B cell (primary cell): ENCODE measurements at regions not wholly inside any gene's neighbourhood (a gene's known extent, or its start where the extent isn't known, plus 50 kb on each side); places are given as distances from the start of the nearest gene placed in this dataset.
"Not testable (repeated sequence)": the region's sequence is repeated elsewhere in the genome, so short reads cannot be mapped to it uniquely, and the experiment has no call there.

Experiments
- ATAC-seq: fragments of 200-7000 bp; cut with Tn5 transposase; one replicate; pipeline ENCODE4 v1.10.0; 2021; ENCODE audit warnings: low read depth, mild to moderate bottlenecking, moderate number of reproducible peaks, moderate library complexity
- CTCF ChIA-PET: fragments of 350-600 bp; sonication (Branson Sonifier 250); formaldehyde crosslinking; loops from one replicate; lab custom pipeline; 2021; ENCODE audit warnings: antibody characterized with exemption, inconsistent platforms; lab: Charles Lee
- POLR2A ChIA-PET: fragments of 350-600 bp; sonication (Branson Sonifier 250); formaldehyde crosslinking; loops from one replicate; lab custom pipeline; 2021; ENCODE audit warnings: antibody characterized with exemption; lab: Charles Lee
- DNase-seq: peaks from one replicate; pipeline ENCODE4 v3.0.0; 2013
- H2AFZ ChIP-seq: 2 replicates; pipeline ENCODE4 v1.6.1; 2012; ENCODE audit warnings: mild to moderate bottlenecking, low read depth, low read length; ENCODE audit not compliant: insufficient read depth, poor library complexity, severe bottlenecking
- H3K27ac ChIP-seq, 2 donors: 1 replicate in 1 of 2; 2 replicates in 1 of 2; pipeline ENCODE4 v1.5.1; 2012 to 2013; ENCODE audit warnings: low read length in 2 of 2, mild to moderate bottlenecking in 2 of 2, moderate library complexity in 1 of 2
- H3K27me3 ChIP-seq, 4 experiments: fragments of 200-600 bp in 1 of 4; sonication (generic) in 1 of 4; replicated peaks in 1 of 4; 1 replicate in 2 of 4; 2 replicates in 2 of 4; pipeline versions ENCODE4 v1.6.1 to v1.7.0; 2013 to 2016; ENCODE audit warnings: low read length in 3 of 4, mild to moderate bottlenecking in 2 of 4, mixed read lengths in 1 of 4, moderate library complexity in 1 of 4; ENCODE audit not compliant: insufficient read depth in 4 of 4, control insufficient read depth in 3 of 4; ENCODE audit errors: control extremely low read depth in 1 of 4
- H3K36me3 ChIP-seq, 2 experiments: replicated peaks in 1 of 2; 1 replicate in 1 of 2; 2 replicates in 1 of 2; pipeline versions ENCODE4 v1.6.1 to v1.7.1; 2013; ENCODE audit warnings: low read length in 1 of 2; ENCODE audit not compliant: insufficient read depth in 2 of 2, control insufficient read depth in 1 of 2; ENCODE audit errors: control extremely low read depth in 1 of 2, extremely low read depth in 1 of 2
- H3K4me1 ChIP-seq, 2 donors: fragments of 200-600 bp in 1 of 2; sonication (generic) in 1 of 2; 1 replicate in 1 of 2; 2 replicates in 1 of 2; pipeline versions ENCODE4 v1.5.1 to v1.6.1; 2013 to 2017; ENCODE audit warnings: low read length in 2 of 2; ENCODE audit not compliant: control insufficient read depth in 2 of 2, insufficient read depth in 2 of 2
- H3K4me2 ChIP-seq: replicated peaks from 2 replicates; pipeline ENCODE3; 2012; ENCODE audit warnings: mild to moderate bottlenecking, low read depth, low read length; ENCODE audit not compliant: poor library complexity, severe bottlenecking
- H3K4me3 ChIP-seq, 5 experiments: fragments of 200-600 bp in 1 of 5; sonication (generic) in 1 of 5; 1 replicate in 3 of 5; 2 replicates in 2 of 5; pipeline versions ENCODE4 v1.5.1 to v1.7.0; 2011 to 2016; ENCODE audit warnings: low read length in 4 of 5, mild to moderate bottlenecking in 4 of 5, low read depth in 2 of 5, control low read depth in 1 of 5, moderate library complexity in 1 of 5; ENCODE audit not compliant: insufficient read depth in 1 of 5; ENCODE audit errors: control extremely low read depth in 1 of 5, extremely low read depth in 1 of 5
- H3K79me2 ChIP-seq: fragments of 200-600 bp; sonication (generic); one replicate; pipeline ENCODE4 v1.6.0; 2016; ENCODE audit warnings: low read length; ENCODE audit not compliant: control insufficient read depth, insufficient read depth
- H3K9ac ChIP-seq: fragments of 200-600 bp; sonication (generic); 2 replicates; pipeline ENCODE4 v1.6.1; 2017; ENCODE audit warnings: mild to moderate bottlenecking, low read length, moderate library complexity
- H3K9me3 ChIP-seq, 3 donors: one replicate each; pipeline versions ENCODE4 v1.6.1 to v1.7.1; 2013; ENCODE audit warnings: low read length in 2 of 3; ENCODE audit not compliant: control insufficient read depth in 2 of 3, insufficient read depth in 1 of 3; ENCODE audit errors: control extremely low read depth in 1 of 3
- H4K20me1 ChIP-seq: 2 replicates; pipeline ENCODE4 v1.6.0; 2012; ENCODE audit warnings: mild to moderate bottlenecking, low read length; ENCODE audit not compliant: insufficient read depth, control insufficient read depth, poor library complexity, severe bottlenecking
- H3K27ac Mint-ChIP-seq: one replicate; pipeline ENCODE4 v1.8.0; 2021; ENCODE audit warnings: mixed read lengths
- H3K27me3 Mint-ChIP-seq: one replicate; pipeline ENCODE4 v1.8.0; 2021; ENCODE audit warnings: mixed read lengths
- H3K4me1 Mint-ChIP-seq: one replicate; pipeline ENCODE4 v1.8.0; 2021; ENCODE audit warnings: mixed read lengths
- H3K4me3 Mint-ChIP-seq: one replicate; pipeline ENCODE4 v1.8.0; 2021; ENCODE audit warnings: mixed read lengths
- H3K9me3 Mint-ChIP-seq: one replicate; pipeline ENCODE4 v1.8.0; 2022; ENCODE audit warnings: mixed read lengths; ENCODE audit not compliant: insufficient read depth
- CTCF ChIP-seq: fragments of 200-600 bp; IDR thresholded peaks from one replicate; pipeline ENCODE4 v1.8.0; 2022; ENCODE audit warnings: antibody characterized with exemption, mild to moderate bottlenecking
- EZH2 ChIP-seq: IDR thresholded peaks from 2 replicates; pipeline ENCODE4 v1.6.1; 2012; ENCODE audit warnings: borderline replicate concordance, low read depth, mild to moderate bottlenecking, moderate library complexity, low read length; ENCODE audit not compliant: insufficient read depth, poor library complexity, severe bottlenecking
- WGBS: methylation state at CpG from one replicate; pipeline ENCODE4 v1.1.5; 2013; ENCODE audit warnings: missing lambda C conversion rate; ENCODE audit not compliant: insufficient coverage; 5-methylcytosine and 5-hydroxymethylcytosine counted together
- intact Hi-C: fragments of 100-400 bp; cut with micrococcal nuclease; formaldehyde crosslinking; loops from one replicate; pipeline ENCODE4 v1.10.0; 2022

- no peak overlapping the region for H3K4me3 Mint-ChIP-seq
- H3K9me3 Mint-ChIP-seq = no peaks in the 10 kb centered on the region
- WGBS = 100% methylated on average over 4 of the region's 5 CpGs
- Histone ChIP-seq H3K27me3 (no peaks in the 10 kb centered on the region), H3K79me2 (no peaks in the 10 kb centered on the region), H3K27ac (no peak overlapping the region), H3K4me2 (no peak overlapping the region), H4K20me1 (no peaks in the 10 kb centered on the region), H3K36me3 (no peaks in the 10 kb centered on the region), H3K9ac (no peak overlapping the region), H3K9me3 (peaks cover 0 to 2% (median 0%) of the 10 kb centered on the region in 3 donors), H3K4me3 (no peak overlapping the region), H3K4me1 (peaks cover 19 to 43% of the 10 kb centered on the region in 2 donors), H2AFZ (no peak overlapping the region)
- DNase-seq (no peak), ATAC-seq (no peak)
- no peak overlapping the region for H3K27ac Mint-ChIP-seq
- intact Hi-C loops = loop anchor here (5.0 kb wide), 1 partner anchor 35 kb away; no protein-coding TSS in a partner anchor
- TF ChIP-seq CTCF (no peak), EZH2 (no peak)
- peaks cover 45% of the 10 kb centered on the region for H3K4me1 Mint-ChIP-seq
- no peaks in the 10 kb centered on the region for H3K27me3 Mint-ChIP-seq
- CTCF ChIA-PET = no interaction called here
- POLR2A ChIA-PET = interaction anchor here (0.6 kb wide), 1 partner anchor 49 kb away, joined by 3 read pairs; no protein-coding TSS in a partner anchor
Measured at GRCh38 chr12:96107236-96107635, 71.8 kb upstream of the LTA4H start.

GRCh38 chr12:96108321-96108720, 72.9 kb upstream of the LTA4H start:
- peak overlapping the region; percentile 50 for H3K4me2 ChIP-seq
- no peaks in the 10 kb centered on the region for H3K27me3 Mint-ChIP-seq
- peak overlapping the region in 1 of 2 donors; percentile 17 for H3K27ac ChIP-seq
- H3K4me3 Mint-ChIP-seq = peak overlapping the region; percentile 72
- H3K27ac Mint-ChIP-seq = peak overlapping the region; percentile 66
- H3K9ac ChIP-seq = peak overlapping the region; percentile 13
- ChIA-PET POLR2A (no interaction called here), CTCF (no interaction called here)
- H3K9me3 Mint-ChIP-seq = no peaks in the 10 kb centered on the region
- peaks cover 38% of the 10 kb centered on the region for H3K4me1 Mint-ChIP-seq
- DNase-seq (peak; percentile 46), ATAC-seq (peak; percentile 49)
- peaks cover 0 to 2% (median 0%) of the 10 kb centered on the region in 3 donors for H3K9me3 ChIP-seq
- no peaks in the 10 kb centered on the region for H3K27me3 ChIP-seq
- peak overlapping the region; percentile 75 for H2AFZ ChIP-seq
- 2% methylated on average over 10 of the region's 11 CpGs for WGBS
- H3K4me1 ChIP-seq = peaks cover 14 to 33% of the 10 kb centered on the region in 2 donors
- H3K4me3 ChIP-seq = no peak overlapping the region
- TF ChIP-seq EZH2 (no peak), CTCF (no peak)
- intact Hi-C loops = loop anchor here (5.0 kb wide), 1 partner anchor 34 kb away; no protein-coding TSS in a partner anchor
- H3K36me3 ChIP-seq = no peaks in the 10 kb centered on the region
- no peaks in the 10 kb centered on the region for H4K20me1 ChIP-seq
- H3K79me2 ChIP-seq = no peaks in the 10 kb centered on the region

- 97% methylated on average over 23 of the region's 31 CpGs for WGBS
- H3K9me3 ChIP-seq, H2AFZ ChIP-seq, H3K27me3 ChIP-seq, CTCF ChIA-PET, H4K20me1 ChIP-seq, H3K27me3 Mint-ChIP-seq, H3K9ac ChIP-seq, H3K9me3 Mint-ChIP-seq, H3K4me3 Mint-ChIP-seq, H3K27ac Mint-ChIP-seq, ATAC-seq, H3K79me2 ChIP-seq, H3K4me2 ChIP-seq, H3K36me3 ChIP-seq, H3K27ac ChIP-seq, H3K4me3 ChIP-seq, DNase-seq: not testable (repeated sequence)
- H3K4me1 Mint-ChIP-seq = peaks cover 35% of the 10 kb centered on the region
- peaks cover 11 to 29% of the 10 kb centered on the region in 2 donors for H3K4me1 ChIP-seq
- POLR2A ChIA-PET = interaction anchor here (1.5 kb wide), 1 partner anchor 106 kb away, joined by 4 read pairs; no protein-coding TSS in a partner anchor
- intact Hi-C loops = loop anchor here (5.0 kb wide), 1 partner anchor 33 kb away; no protein-coding TSS in a partner anchor
Measured at GRCh38 chr12:96108941-96109340, 73.6 kb upstream of the LTA4H start.
